OCI-LY3 (cell line): ENCODE measurements at regions not wholly inside any gene's neighbourhood (a gene's known extent, or its start where the extent isn't known, plus 50 kb on each side); places are given as distances from the start of the nearest gene placed in this dataset.

Experiments
- H2AFZ ChIP-seq: fragments of 200-600, 300-600 bp; shearing (Covaris generic); 2 replicates; pipeline ENCODE4 v1.6.0; 2014; ENCODE audit warnings: antibody characterized with exemption, low read depth, low read length
- H3K27ac ChIP-seq: fragments of 200-600, 300-600 bp; sonication (generic); 2 replicates; pipeline ENCODE4 v1.5.1; 2014; ENCODE audit warnings: mild to moderate bottlenecking, low read length, moderate library complexity, mixed read lengths
- H3K27me3 ChIP-seq: fragments of 200-600, 300-600 bp; sonication (generic); 2 replicates; pipeline ENCODE4 v1.6.1; 2014; ENCODE audit warnings: low read depth, low read length, mixed read lengths
- H3K36me3 ChIP-seq: fragments of 200-600, 300-600 bp; sonication (generic); replicated peaks from 2 replicates; pipeline ENCODE3; 2014; ENCODE audit warnings: low read depth, low read length, mixed read lengths
- H3K4me1 ChIP-seq: fragments of 300-600, 200-600 bp; sonication (generic); 2 replicates; pipeline ENCODE4 v1.6.1; 2014; ENCODE audit warnings: low read length, mixed read lengths
- H3K4me2 ChIP-seq: fragments of 200-600, 300-600 bp; sonication (generic); 2 replicates; pipeline ENCODE4 v1.6.1; 2014; ENCODE audit warnings: low read length, mixed read lengths
- H3K4me3 ChIP-seq: fragments of 300-600, 200-600 bp; sonication (generic); 2 replicates; pipeline ENCODE4 v1.5.1; 2014; ENCODE audit warnings: antibody characterized with exemption, mild to moderate bottlenecking, low read length, moderate library complexity
- H3K79me2 ChIP-seq: fragments of 300-600, 200-600 bp; shearing (Covaris generic); 2 replicates; pipeline ENCODE4 v1.6.1; 2014; ENCODE audit warnings: mild to moderate bottlenecking, low read length, mixed read lengths
- H3K9ac ChIP-seq: fragments of 300-600, 200-600 bp; shearing (Covaris generic); 2 replicates; pipeline ENCODE4 v1.6.0; 2014; ENCODE audit warnings: mild to moderate bottlenecking, low read length, moderate library complexity
- H3K9me3 ChIP-seq: fragments of 200-600, 300-600 bp; shearing (Covaris generic); 2 replicates; pipeline ENCODE4 v1.6.1; 2014; ENCODE audit warnings: low read length, mixed read lengths; ENCODE audit not compliant: insufficient read depth
- H4K20me1 ChIP-seq: fragments of 200-600, 300-600 bp; sonication (generic); 2 replicates; pipeline ENCODE4 v1.6.1; 2016; ENCODE audit warnings: low read length, mixed read lengths; ENCODE audit not compliant: insufficient read depth
- CTCF ChIP-seq: fragments of 200-600, 300-600 bp; sonication (generic); IDR thresholded peaks from 2 replicates; pipeline ENCODE4 v1.5.1; 2014; ENCODE audit warnings: antibody characterized with exemption, low read length, low read depth
- EZH2phosphoT487 ChIP-seq: fragments of 200-600 bp; shearing (Covaris generic); IDR thresholded peaks from 2 replicates; pipeline ENCODE4 v1.6.1; 2018; ENCODE audit warnings: antibody characterized with exemption, mixed run types, low read depth

GRCh38 chr7:91543646-91544045, 279.4 kb downstream of the FZD1 start:
- peaks cover 10% of the 10 kb centered on the region; the same call in 1 of the 2 replicates for H3K27me3 ChIP-seq
- TF ChIP-seq CTCF (no peak), EZH2phosphoT487 (no peak)
- H3K9me3 ChIP-seq, result no peaks in the 10 kb centered on the region
- no peaks in the 10 kb centered on the region for H3K4me1 ChIP-seq
- no peak overlapping the region for H3K27ac ChIP-seq
- no peak overlapping the region for H3K4me2 ChIP-seq
- H3K36me3 ChIP-seq, result no peaks in the 10 kb centered on the region
- H3K4me3 ChIP-seq, result no peak overlapping the region
- no peaks in the 10 kb centered on the region for H4K20me1 ChIP-seq
- H3K9ac ChIP-seq, result no peak overlapping the region
- no peaks in the 10 kb centered on the region for H3K79me2 ChIP-seq
- H2AFZ ChIP-seq, result no peak overlapping the region

- no peak overlapping the region for H3K4me2 ChIP-seq
- no peaks in the 10 kb centered on the region for H3K4me1 ChIP-seq
- no peak overlapping the region for H3K9ac ChIP-seq
- peaks cover 10% of the 10 kb centered on the region; the same call in 1 of the 2 replicates for H3K27me3 ChIP-seq
- no peak overlapping the region for H3K27ac ChIP-seq
- no peaks in the 10 kb centered on the region for H4K20me1 ChIP-seq
- H3K9me3 ChIP-seq, result no peaks in the 10 kb centered on the region
- H3K79me2 ChIP-seq, result no peaks in the 10 kb centered on the region
- no peak overlapping the region for H3K4me3 ChIP-seq
- TF ChIP-seq EZH2phosphoT487 (no peak), CTCF (no peak)
- no peaks in the 10 kb centered on the region for H3K36me3 ChIP-seq
- no peak overlapping the region for H2AFZ ChIP-seq
These were observed 285.6 kb downstream of the FZD1 start for GRCh38 chr7:91549878-91550277.

GRCh38 chr7:91550931-91551330, 286.7 kb downstream of the FZD1 start:
- no peaks in the 10 kb centered on the region for H4K20me1 ChIP-seq
- no peak overlapping the region for H3K4me3 ChIP-seq
- TF ChIP-seq CTCF (no peak), EZH2phosphoT487 (no peak)
- no peak overlapping the region for H3K9ac ChIP-seq
- H2AFZ ChIP-seq, result no peak overlapping the region
- no peak overlapping the region for H3K27ac ChIP-seq
- H3K79me2 ChIP-seq, result no peaks in the 10 kb centered on the region
- peaks cover 10% of the 10 kb centered on the region; the same call in 1 of the 2 replicates for H3K27me3 ChIP-seq
- no peaks in the 10 kb centered on the region for H3K4me1 ChIP-seq
- H3K9me3 ChIP-seq, result no peaks in the 10 kb centered on the region
- no peak overlapping the region for H3K4me2 ChIP-seq
- no peaks in the 10 kb centered on the region for H3K36me3 ChIP-seq

GRCh38 chr7:91551377-91552175, 287.3 kb downstream of the FZD1 start:
- H3K4me2 ChIP-seq, result no peak overlapping the region
- TF ChIP-seq EZH2phosphoT487, result no peak
- TF ChIP-seq CTCF, result no peak
- H2AFZ ChIP-seq, result no peak overlapping the region

More at GRCh38 chr7:91551377-91552175, 287.3 kb downstream of the FZD1 start:
- no peaks in the 10 kb centered on the region for H3K79me2 ChIP-seq
- no peaks in the 10 kb centered on the region for H4K20me1 ChIP-seq
- no peak overlapping the region for H3K27ac ChIP-seq
- H3K36me3 ChIP-seq, result no peaks in the 10 kb centered on the region
- no peaks in the 10 kb centered on the region for H3K9me3 ChIP-seq
- H3K9ac ChIP-seq, result no peak overlapping the region
- H3K27me3 ChIP-seq, result peaks cover 8% of the 10 kb centered on the region; the same call in 1 of the 2 replicates
- no peak overlapping the region for H3K4me3 ChIP-seq
- H3K4me1 ChIP-seq, result peaks cover under 1% of the 10 kb centered on the region
